Peyer's patch (tissue), 4 donors: ENCODE measurements at regions not wholly inside any gene's neighbourhood (a gene's known extent, or its start where the extent isn't known, plus 50 kb on each side); places are given as distances from the start of the nearest gene placed in this dataset.

ENCODE experiments used
- CTCF ChIP-seq, 6 experiments: fragments of 450-650 bp in 4 of 6; fragments of 200-600 bp in 2 of 6; sonication (generic) in 1 of 6; IDR thresholded peaks; one replicate each; pipeline ENCODE4 v1.5.1; 2017 to 2019; ENCODE audit warnings: antibody characterized with exemption in 6 of 6, mild to moderate bottlenecking in 3 of 6, moderate library complexity in 1 of 6
- POLR2A ChIP-seq, 2 donors: fragments of 450-650 bp; IDR thresholded peaks; one replicate each; pipeline ENCODE4 v1.5.1; 2017; ENCODE audit warnings: antibody characterized with exemption in 2 of 2, mild to moderate bottlenecking in 2 of 2, moderate library complexity in 2 of 2

- no peak for TF ChIP-seq POLR2A (IDR thresholded peaks at IDR 0.05)
- TF ChIP-seq CTCF (IDR thresholded peaks at IDR 0.05), result no peak
Observed at GRCh38 chr12:116331876-116332275, 54.4 kb upstream of the MED13L start.
